Prostate gland (tissue), 2 donors: ENCODE measurements at regions not wholly inside any gene's neighbourhood (a gene's known extent, or its start where the extent isn't known, plus 50 kb on each side); places are given as distances from the start of the nearest gene placed in this dataset.

ENCODE experiments used
- DNase-seq: peaks from one replicate; pipeline ENCODE4 v3.0.0-alpha.2; 2019; ENCODE audit warnings: low spot score
- H3K27ac ChIP-seq, 2 donors: fragments of 200-600 bp; sonication (generic); 2 replicates each; pipeline ENCODE4 v1.5.1; 2017 to 2019
- H3K27me3 ChIP-seq: fragments of 200-600 bp; sonication (generic); replicated peaks from 2 replicates; pipeline ENCODE4 v1.5.1; 2019; ENCODE audit not compliant: insufficient read depth
- H3K36me3 ChIP-seq, 2 donors: fragments of 200-600 bp; sonication (generic); 1 replicate in 1 of 2; 2 replicates in 1 of 2; pipeline versions ENCODE4 v1.5.1 to v1.8.1; 2017 to 2019
- H3K4me1 ChIP-seq: fragments of 200-600 bp; sonication (generic); replicated peaks from 2 replicates; pipeline ENCODE4 v1.5.1; 2019
- H3K4me3 ChIP-seq, 2 donors: fragments of 200-600 bp; sonication (generic); 2 replicates each; pipeline ENCODE4 v1.5.1; 2017 to 2019
- H3K9me3 ChIP-seq: fragments of 200-600 bp; sonication (generic); 2 replicates; pipeline ENCODE4 v1.5.1; 2017
- CTCF ChIP-seq, 4 experiments: fragments of 200-600 bp in 2 of 4; fragments of 450-650 bp in 2 of 4; sonication (generic) in 2 of 4; IDR thresholded peaks; 1 replicate in 3 of 4; 2 replicates in 1 of 4; pipeline ENCODE4 v1.5.1; 2016 to 2019; ENCODE audit warnings: antibody characterized with exemption in 4 of 4, mild to moderate bottlenecking in 2 of 4, moderate library complexity in 2 of 4
- POLR2A ChIP-seq: fragments of 450-650 bp; IDR thresholded peaks from one replicate; pipeline ENCODE4 v1.6.1; 2016; ENCODE audit warnings: antibody characterized with exemption, mild to moderate bottlenecking
- POLR2AphosphoS5 ChIP-seq: sonication (generic); formaldehyde crosslinking; IDR thresholded peaks from one replicate; pipeline ENCODE4 v1.6.1; 2017; ENCODE audit warnings: antibody characterized with exemption
- WGBS: methylation state at CpG from one replicate; pipeline ENCODE4 v1.1.5; 2018; 5-methylcytosine and 5-hydroxymethylcytosine counted together
- intact Hi-C: fragments of 100-400 bp; cut with DNase I; formaldehyde crosslinking; loops from one replicate; pipeline ENCODE4 v1.14.2; 2022

- Histone ChIP-seq H3K27ac (no peak overlapping the region), H3K4me1 (no peaks in the 10 kb centered on the region), H3K36me3 (no peaks in the 10 kb centered on the region), H3K9me3 (no peaks in the 10 kb centered on the region), H3K27me3 (no peaks in the 10 kb centered on the region), H3K4me3 (no peak overlapping the region)
- no peak for TF ChIP-seq POLR2A
- TF ChIP-seq CTCF (IDR thresholded peaks at IDR 0.05), result no peak
- TF ChIP-seq POLR2AphosphoS5, result no peak
- intact Hi-C loops, result no loop called here
- no peak for DNase-seq
Measured at GRCh38 chr5:167320019-167320418, 971.4 kb upstream of the WWC1 start.

GRCh38 chr5:167332309-167332708 is 959.1 kb upstream of the WWC1 start:
- WGBS, result 69% methylated on average over 5 of the region's 5 CpGs
- no peak overlapping the region for H3K27ac ChIP-seq
- H3K27me3 ChIP-seq, result no peaks in the 10 kb centered on the region
- no peaks in the 10 kb centered on the region for H3K9me3 ChIP-seq
- intact Hi-C loops, result no loop called here
- no peaks in the 10 kb centered on the region for H3K4me1 ChIP-seq
- H3K4me3 ChIP-seq, result no peak overlapping the region
- no peak for DNase-seq
- TF ChIP-seq POLR2AphosphoS5 (no peak), CTCF (IDR thresholded peaks at IDR 0.05) (no peak), POLR2A (no peak)
- H3K36me3 ChIP-seq, result no peaks in the 10 kb centered on the region

- 85% methylated on average over 2 of the region's 2 CpGs for WGBS
- intact Hi-C loops, result no loop called here
- TF ChIP-seq CTCF (IDR thresholded peaks at IDR 0.05) (no peak), POLR2AphosphoS5 (no peak)
- Histone ChIP-seq H3K4me3 (no peak overlapping the region), H3K27me3 (no peaks in the 10 kb centered on the region), H3K4me1 (no peaks in the 10 kb centered on the region), H3K9me3 (no peaks in the 10 kb centered on the region), H3K27ac (no peak overlapping the region), H3K36me3 (no peaks in the 10 kb centered on the region)
- DNase-seq, result no peak
Measured at GRCh38 chr5:167336161-167336560, 955.3 kb upstream of the WWC1 start.

GRCh38 chr5:167339205-167339604 is 952.2 kb upstream of the WWC1 start:
- DNase-seq, result no peak

GRCh38 chr5:167346461-167346860 is 945.0 kb upstream of the WWC1 start:
- Histone ChIP-seq H3K9me3 (no peaks in the 10 kb centered on the region), H3K27me3 (no peaks in the 10 kb centered on the region), H3K4me3 (no peak overlapping the region), H3K36me3 (no peaks in the 10 kb centered on the region), H3K27ac (no peak overlapping the region), H3K4me1 (no peaks in the 10 kb centered on the region)
- intact Hi-C loops, result no loop called here
- TF ChIP-seq POLR2A, result no peak
- no peak for TF ChIP-seq POLR2AphosphoS5
- no peak for TF ChIP-seq CTCF (IDR thresholded peaks at IDR 0.05)
- DNase-seq, result no peak
- 67% methylated on average over 4 of the region's 4 CpGs for WGBS

More at GRCh38 chr5:167339205-167339604, 952.2 kb upstream of the WWC1 start:
- Histone ChIP-seq H3K4me1 (no peaks in the 10 kb centered on the region), H3K36me3 (no peaks in the 10 kb centered on the region), H3K27ac (no peak overlapping the region), H3K27me3 (no peaks in the 10 kb centered on the region), H3K9me3 (no peaks in the 10 kb centered on the region), H3K4me3 (no peak overlapping the region)
- 90% methylated on average over 1 of the region's 1 CpG for WGBS
- TF ChIP-seq POLR2AphosphoS5 (no peak), CTCF (IDR thresholded peaks at IDR 0.05) (no peak), POLR2A (no peak)
- intact Hi-C loops, result no loop called here
